ENCODE measurements at regions not wholly inside any gene's neighbourhood (a gene's known extent, or its start where the extent isn't known, plus 50 kb on each side); places are given as distances from the start of the nearest gene placed in this dataset.

- TF ChIP-seq EZH2 (IDR thresholded peaks at IDR 0.05; ENCODE audit: low read depth, unreplicated experiment): no peak
- no peak for TF ChIP-seq CTCF (conservative IDR thresholded peaks at IDR 0.05; ENCODE audit: low read depth in 2 of 2)
- TF ChIP-seq ZNF331 (CRISPR knock-in tag; IDR thresholded peaks at IDR 0.05; ENCODE audit: low read depth): no peak
- no peak for TF ChIP-seq POLR2AphosphoS5 (IDR thresholded peaks at IDR 0.05; ENCODE audit: low read depth)
- TF ChIP-seq REST (IDR thresholded peaks at IDR 0.05; ENCODE audit: unreplicated experiment): no peak
- TF ChIP-seq CREB1 (CRISPR knock-in tag; IDR thresholded peaks at IDR 0.05; ENCODE audit: low read depth): no peak
- no peak for TF ChIP-seq EZH2phosphoT487 (IDR thresholded peaks at IDR 0.05; ENCODE audit: unreplicated experiment)
- no peak for TF ChIP-seq ZNF114 (CRISPR knock-in tag; IDR thresholded peaks at IDR 0.05)
These were observed 415.2 kb upstream of the SGCG start for GRCh38 chr13:22765547-22765946.

Data from GM23338 (cell line).